ENCODE measurements at regions not wholly inside any gene's neighbourhood (a gene's known extent, or its start where the extent isn't known, plus 50 kb on each side); places are given as distances from the start of the nearest gene placed in this dataset.

- intact Hi-C loops (cut with micrococcal nuclease; ENCODE audit: unreplicated experiment), result no loop called here
- Histone ChIP-seq H3K27me3 (replicated peaks; ENCODE audit: insufficient read depth, low read depth, low read length, poor library complexity) (peaks cover 35% of the 10 kb centered on the region), H3K4me3 (ENCODE audit: low read depth, low read length, poor library complexity, severe bottlenecking) (no peak overlapping the region), H3K27ac (ENCODE audit: low read depth, low read length, poor library complexity, severe bottlenecking) (no peak overlapping the region), H3K4me1 (ENCODE audit: insufficient read depth, low read length, poor library complexity, severe bottlenecking) (no peaks in the 10 kb centered on the region), H3K36me3 (ENCODE audit: insufficient read depth, low read length, poor library complexity, severe bottlenecking) (no peaks in the 10 kb centered on the region), H3K9me3 (ENCODE audit: low read depth, low read length, poor library complexity, severe bottlenecking) (no peaks in the 10 kb centered on the region)
- POLR2A ChIA-PET (ENCODE audit: low non-redundant PET), result no interaction called here
- DNase-seq (ENCODE audit: low spot score), result no peak
- CTCF ChIA-PET, result no interaction called here
- BruUV-seq (replicated peaks), result no TSS peak
- TF ChIP-seq CTCF (conservative IDR thresholded peaks at IDR 0.05; ENCODE audit: low read depth, low read length) (no peak), EZH2 (IDR thresholded peaks at IDR 0.05; ENCODE audit: borderline replicate concordance, low read depth, low read length, poor library complexity, severe bottlenecking) (no peak)
Observed at GRCh38 chr2:19823507-19823906, 78.3 kb downstream of the TTC32 start.

- no peaks in the 10 kb centered on the region for H3K4me1 ChIP-seq (ENCODE audit: insufficient read depth, low read length, poor library complexity, severe bottlenecking)
- CTCF ChIA-PET, result no interaction called here
- no peak for TF ChIP-seq EZH2 (IDR thresholded peaks at IDR 0.05; ENCODE audit: borderline replicate concordance, low read depth, low read length, poor library complexity, severe bottlenecking)
- TF ChIP-seq CTCF (conservative IDR thresholded peaks at IDR 0.05; ENCODE audit: low read depth, low read length), result no peak
- BruUV-seq (replicated peaks), result no TSS peak
- no peaks in the 10 kb centered on the region for H3K9me3 ChIP-seq (ENCODE audit: low read depth, low read length, poor library complexity, severe bottlenecking)
- H3K36me3 ChIP-seq (ENCODE audit: insufficient read depth, low read length, poor library complexity, severe bottlenecking), result no peaks in the 10 kb centered on the region
- no peak overlapping the region for H3K27ac ChIP-seq (ENCODE audit: low read depth, low read length, poor library complexity, severe bottlenecking)
- POLR2A ChIA-PET (ENCODE audit: low non-redundant PET), result no interaction called here
- H3K27me3 ChIP-seq (replicated peaks; ENCODE audit: insufficient read depth, low read depth, low read length, poor library complexity), result peaks cover 16% of the 10 kb centered on the region
- intact Hi-C loops (cut with micrococcal nuclease; ENCODE audit: unreplicated experiment), result no loop called here
- no peak for DNase-seq (ENCODE audit: low spot score)
- H3K4me3 ChIP-seq (ENCODE audit: low read depth, low read length, poor library complexity, severe bottlenecking), result no peak overlapping the region
Observed at GRCh38 chr2:19819097-19820065, 82.4 kb downstream of the TTC32 start.

GRCh38 chr2:19818543-19818942, 83.2 kb downstream of the TTC32 start:
- POLR2A ChIA-PET (ENCODE audit: low non-redundant PET), result no interaction called here
- no TSS peak for BruUV-seq (replicated peaks)
- CTCF ChIA-PET, result no interaction called here
- H3K27ac ChIP-seq (ENCODE audit: low read depth, low read length, poor library complexity, severe bottlenecking), result no peak overlapping the region
- H3K36me3 ChIP-seq (ENCODE audit: insufficient read depth, low read length, poor library complexity, severe bottlenecking), result no peaks in the 10 kb centered on the region
- intact Hi-C loops (cut with micrococcal nuclease; ENCODE audit: unreplicated experiment), result no loop called here
- no peak for TF ChIP-seq EZH2 (IDR thresholded peaks at IDR 0.05; ENCODE audit: borderline replicate concordance, low read depth, low read length, poor library complexity, severe bottlenecking)
- TF ChIP-seq CTCF (conservative IDR thresholded peaks at IDR 0.05; ENCODE audit: low read depth, low read length), result no peak
- no peak overlapping the region for H3K4me3 ChIP-seq (ENCODE audit: low read depth, low read length, poor library complexity, severe bottlenecking)
- DNase-seq (ENCODE audit: low spot score), result no peak
- peaks cover 16% of the 10 kb centered on the region for H3K27me3 ChIP-seq (replicated peaks; ENCODE audit: insufficient read depth, low read depth, low read length, poor library complexity)
- H3K9me3 ChIP-seq (ENCODE audit: low read depth, low read length, poor library complexity, severe bottlenecking), result no peaks in the 10 kb centered on the region
- H3K4me1 ChIP-seq (ENCODE audit: insufficient read depth, low read length, poor library complexity, severe bottlenecking), result no peaks in the 10 kb centered on the region
